ENCODE measurements at regions not wholly inside any gene's neighbourhood (a gene's known extent, or its start where the extent isn't known, plus 50 kb on each side); places are given as distances from the start of the nearest gene placed in this dataset.

- TF ChIP-seq CTCF (IDR thresholded peaks at IDR 0.05; ENCODE audit: low read depth, low read length, poor library complexity, severe bottlenecking) (no peak), EZH2phosphoT487 (IDR thresholded peaks at IDR 0.05; ENCODE audit: borderline replicate concordance, low read length) (no peak)
Observed at GRCh38 chr2:111219285-111219684, 98.6 kb downstream of the BCL2L11 start.

Data from DOHH2 (cell line).